ENCODE measurements at regions not wholly inside any gene's neighbourhood (a gene's known extent, or its start where the extent isn't known, plus 50 kb on each side); places are given as distances from the start of the nearest gene placed in this dataset.

- TF ChIP-seq TAF1 (IDR thresholded peaks at IDR 0.05; ENCODE audit: borderline replicate concordance, insufficient read depth, low read length) (no peak), REST (IDR thresholded peaks at IDR 0.05; ENCODE audit: insufficient read depth in 1 of 2, low read depth in 2 of 2, low read length in 2 of 2) (no peak)
These were observed 164.9 kb downstream of the INHBB start for GRCh38 chr2:120510751-120511395.

GRCh38 chr2:120511536-120511935 is 165.6 kb downstream of the INHBB start:
- TF ChIP-seq FOXP2 (optimal IDR thresholded peaks at IDR 0.05; ENCODE audit: borderline replicate concordance, extremely low read depth, extremely low read length, insufficient read depth) (no peak), REST (IDR thresholded peaks at IDR 0.05; ENCODE audit: insufficient read depth in 1 of 2, low read depth in 2 of 2, low read length in 2 of 2) (no peak), POLR2AphosphoS5 (IDR thresholded peaks at IDR 0.05; ENCODE audit: low read depth, low read length) (no peak), TAF1 (IDR thresholded peaks at IDR 0.05; ENCODE audit: borderline replicate concordance, insufficient read depth, low read length) (no peak), SIN3A (IDR thresholded peaks at IDR 0.05; ENCODE audit: borderline replicate concordance, insufficient read depth, low read length) (no peak)

GRCh38 chr2:120511947-120512710 is 166.2 kb downstream of the INHBB start:
- TF ChIP-seq FOXP2 (optimal IDR thresholded peaks at IDR 0.05; ENCODE audit: borderline replicate concordance, extremely low read depth, extremely low read length, insufficient read depth) (no peak), TAF1 (IDR thresholded peaks at IDR 0.05; ENCODE audit: borderline replicate concordance, insufficient read depth, low read length) (no peak), POLR2AphosphoS5 (IDR thresholded peaks at IDR 0.05; ENCODE audit: low read depth, low read length) (no peak), SIN3A (IDR thresholded peaks at IDR 0.05; ENCODE audit: borderline replicate concordance, insufficient read depth, low read length) (no peak), REST (IDR thresholded peaks at IDR 0.05; ENCODE audit: insufficient read depth in 1 of 2, low read depth in 2 of 2, low read length in 2 of 2) (no peak)

GRCh38 chr2:120513776-120514357 is 167.9 kb downstream of the INHBB start:
- no peak for TF ChIP-seq POLR2AphosphoS5 (IDR thresholded peaks at IDR 0.05; ENCODE audit: low read depth, low read length)
- no peak for TF ChIP-seq REST (IDR thresholded peaks at IDR 0.05; ENCODE audit: insufficient read depth in 1 of 2, low read depth in 2 of 2, low read length in 2 of 2)
- no peak for TF ChIP-seq FOXP2 (optimal IDR thresholded peaks at IDR 0.05; ENCODE audit: borderline replicate concordance, extremely low read depth, extremely low read length, insufficient read depth)
- no peak for TF ChIP-seq SIN3A (IDR thresholded peaks at IDR 0.05; ENCODE audit: borderline replicate concordance, insufficient read depth, low read length)
- TF ChIP-seq TAF1 (IDR thresholded peaks at IDR 0.05; ENCODE audit: borderline replicate concordance, insufficient read depth, low read length), result no peak

Data from PFSK-1 (cell line).